ENCODE measurements at regions not wholly inside any gene's neighbourhood (a gene's known extent, or its start where the extent isn't known, plus 50 kb on each side); places are given as distances from the start of the nearest gene placed in this dataset.

GRCh38 chr2:217570394-217570793 is 432.4 kb downstream of the TNS1 start:
- H3K9ac ChIP-seq (ENCODE audit: low read length): no peak overlapping the region
- no peaks in the 10 kb centered on the region for H3K27me3 ChIP-seq (ENCODE audit: insufficient read depth, low read length)
- H2BK12ac ChIP-seq (ENCODE audit: low read length): no peak overlapping the region
- H3K27ac ChIP-seq (ENCODE audit: low read depth, low read length): no peak overlapping the region
- H3K79me2 ChIP-seq (ENCODE audit: control insufficient read depth, insufficient read depth, low read length, poor library complexity): no peaks in the 10 kb centered on the region
- no peak overlapping the region for H2BK5ac ChIP-seq (ENCODE audit: low read depth, low read length, poor library complexity)
- no peak for DNase-seq
- no CpG with 5 or more reads among the region's 2 CpGs for WGBS (ENCODE audit: extremely low coverage, insufficient coverage, insufficient read length)
- H3K36me3 ChIP-seq (ENCODE audit: control insufficient read depth in 1 of 2, insufficient read depth in 2 of 2, low read length in 2 of 2): no peaks in the 10 kb centered on the region
- H2AFZ ChIP-seq (ENCODE audit: insufficient read depth, low read length, poor library complexity): no peak overlapping the region
- H3K4ac ChIP-seq (ENCODE audit: low read depth, low read length): no peak overlapping the region
- peaks cover 2% of the 10 kb centered on the region for H3K79me1 ChIP-seq (ENCODE audit: low read length)
- no peak overlapping the region for H3K14ac ChIP-seq (ENCODE audit: low read length)
- no peak overlapping the region for H4K8ac ChIP-seq (ENCODE audit: low read depth, low read length)
- no peak overlapping the region for H4K91ac ChIP-seq (ENCODE audit: low read depth, low read length)
- peaks cover 5 to 8% of the 10 kb centered on the region in 2 experiments for H3K4me1 ChIP-seq (ENCODE audit: control insufficient read depth in 1 of 2, insufficient read depth in 2 of 2, low read length in 2 of 2)
- no peak overlapping the region for H3K4me3 ChIP-seq (ENCODE audit: low read depth, low read length)
- no peak overlapping the region for H3K23ac ChIP-seq (ENCODE audit: low read length)
- no peak overlapping the region for H2BK120ac ChIP-seq (ENCODE audit: insufficient read depth, low read length, poor library complexity)
- H3K18ac ChIP-seq (ENCODE audit: low read length): no peak overlapping the region
- no peaks in the 10 kb centered on the region for H3K9me3 ChIP-seq (ENCODE audit: insufficient read depth, low read depth, low read length)
- no peak overlapping the region for H3K4me2 ChIP-seq (ENCODE audit: low read length)
- no peak overlapping the region for H4K12ac ChIP-seq (ENCODE audit: low read depth, low read length)
- H2AK5ac ChIP-seq (ENCODE audit: low read length): no peak overlapping the region

DNA sequence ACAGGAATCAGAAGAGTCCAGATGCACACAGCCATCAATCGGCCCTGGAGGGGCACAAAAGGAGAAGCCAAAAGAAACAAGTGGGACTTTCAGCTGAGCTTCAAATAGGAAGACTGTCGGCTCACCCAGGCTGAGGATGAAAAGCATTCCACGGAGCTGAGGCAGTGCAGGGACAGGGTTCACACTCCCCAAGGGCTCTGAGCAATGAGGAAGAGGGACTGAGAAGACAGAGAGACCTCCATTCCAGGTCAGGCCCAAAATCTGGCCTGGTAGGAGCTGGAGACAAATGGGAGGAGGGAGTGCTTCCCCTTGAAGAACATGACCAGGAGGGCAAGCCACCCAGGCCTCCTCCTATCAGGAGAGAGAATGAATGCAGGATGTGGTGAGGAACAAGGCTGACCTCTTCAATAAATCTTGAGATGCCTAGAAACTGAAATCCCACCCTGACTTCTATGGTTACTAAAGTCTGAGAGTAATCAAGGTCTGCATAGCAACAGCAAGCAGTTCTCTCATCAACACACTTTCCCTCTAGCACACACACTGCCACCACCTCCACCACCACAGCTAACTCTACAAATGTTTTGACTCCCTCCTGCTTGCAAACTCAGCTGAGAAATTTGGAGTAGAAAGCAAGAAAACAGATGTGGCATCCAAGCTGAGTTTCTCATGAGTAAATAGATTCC is 434.4 kb downstream of the TNS1 start:
- Histone ChIP-seq H2BK120ac (ENCODE audit: insufficient read depth, low read length, poor library complexity) (no peak overlapping the region), H3K27me3 (ENCODE audit: insufficient read depth, low read length) (no peaks in the 10 kb centered on the region), H3K4me3 (ENCODE audit: low read depth, low read length) (no peak overlapping the region), H3K4me2 (ENCODE audit: low read length) (no peak overlapping the region), H3K27ac (ENCODE audit: low read depth, low read length) (no peak overlapping the region), H3K79me1 (ENCODE audit: low read length) (peaks cover 2% of the 10 kb centered on the region), H2AK5ac (ENCODE audit: low read length) (no peak overlapping the region), H3K14ac (ENCODE audit: low read length) (no peak overlapping the region), H4K91ac (ENCODE audit: low read depth, low read length) (no peak overlapping the region), H2AFZ (ENCODE audit: insufficient read depth, low read length, poor library complexity) (no peak overlapping the region), H4K8ac (ENCODE audit: low read depth, low read length) (no peak overlapping the region), H3K36me3 (ENCODE audit: control insufficient read depth in 1 of 2, insufficient read depth in 2 of 2, low read length in 2 of 2) (no peaks in the 10 kb centered on the region), H3K4ac (ENCODE audit: low read depth, low read length) (no peak overlapping the region), H4K12ac (ENCODE audit: low read depth, low read length) (no peak overlapping the region), H3K9me3 (ENCODE audit: insufficient read depth, low read depth, low read length) (no peaks in the 10 kb centered on the region), H3K18ac (ENCODE audit: low read length) (no peak overlapping the region), H3K23ac (ENCODE audit: low read length) (no peak overlapping the region), H3K79me2 (ENCODE audit: control insufficient read depth, insufficient read depth, low read length, poor library complexity) (no peaks in the 10 kb centered on the region), H3K9ac (ENCODE audit: low read length) (no peak overlapping the region), H3K4me1 (ENCODE audit: control insufficient read depth in 1 of 2, insufficient read depth in 2 of 2, low read length in 2 of 2) (peaks cover 2 to 3% of the 10 kb centered on the region in 2 experiments), H2BK12ac (ENCODE audit: low read length) (no peak overlapping the region), H2BK5ac (ENCODE audit: low read depth, low read length, poor library complexity) (no peak overlapping the region)
- WGBS (ENCODE audit: extremely low coverage, insufficient coverage, insufficient read length): no CpG with 5 or more reads among the region's 3 CpGs
- DNase-seq: no peak

- H3K9me3 ChIP-seq (ENCODE audit: insufficient read depth, low read depth, low read length): peaks cover 2% of the 10 kb centered on the region
- WGBS (ENCODE audit: extremely low coverage, insufficient coverage, insufficient read length): no CpG with 5 or more reads among the region's 3 CpGs
- peaks cover 2% of the 10 kb centered on the region in 2 experiments for H3K4me1 ChIP-seq (ENCODE audit: control insufficient read depth in 1 of 2, insufficient read depth in 2 of 2, low read length in 2 of 2)
- no peak overlapping the region for H2BK120ac ChIP-seq (ENCODE audit: insufficient read depth, low read length, poor library complexity)
- H3K23ac ChIP-seq (ENCODE audit: low read length): no peak overlapping the region
- DNase-seq: no peak
- no peaks in the 10 kb centered on the region for H3K79me2 ChIP-seq (ENCODE audit: control insufficient read depth, insufficient read depth, low read length, poor library complexity)
- H4K8ac ChIP-seq (ENCODE audit: low read depth, low read length): no peak overlapping the region
- H4K91ac ChIP-seq (ENCODE audit: low read depth, low read length): no peak overlapping the region
- no peak overlapping the region for H3K27ac ChIP-seq (ENCODE audit: low read depth, low read length)
- H3K4ac ChIP-seq (ENCODE audit: low read depth, low read length): no peak overlapping the region
- no peak overlapping the region for H4K12ac ChIP-seq (ENCODE audit: low read depth, low read length)
- H3K36me3 ChIP-seq (ENCODE audit: control insufficient read depth in 1 of 2, insufficient read depth in 2 of 2, low read length in 2 of 2): no peaks in the 10 kb centered on the region
- peaks cover 2% of the 10 kb centered on the region for H3K79me1 ChIP-seq (ENCODE audit: low read length)
- no peak overlapping the region for H2BK5ac ChIP-seq (ENCODE audit: low read depth, low read length, poor library complexity)
- H3K27me3 ChIP-seq (ENCODE audit: insufficient read depth, low read length): no peaks in the 10 kb centered on the region
- H3K18ac ChIP-seq (ENCODE audit: low read length): no peak overlapping the region
- H3K14ac ChIP-seq (ENCODE audit: low read length): no peak overlapping the region
- no peak overlapping the region for H2AFZ ChIP-seq (ENCODE audit: insufficient read depth, low read length, poor library complexity)
- H3K9ac ChIP-seq (ENCODE audit: low read length): no peak overlapping the region
- no peak overlapping the region for H3K4me3 ChIP-seq (ENCODE audit: low read depth, low read length)
- no peak overlapping the region for H3K4me2 ChIP-seq (ENCODE audit: low read length)
- no peak overlapping the region for H2BK12ac ChIP-seq (ENCODE audit: low read length)
- H2AK5ac ChIP-seq (ENCODE audit: low read length): no peak overlapping the region
Observed at GRCh38 chr2:217563565-217563964, 439.2 kb downstream of the TNS1 start.

GRCh38 chr2:217562871-217563480 is 439.8 kb downstream of the TNS1 start:
- H3K36me3 ChIP-seq (ENCODE audit: control insufficient read depth in 1 of 2, insufficient read depth in 2 of 2, low read length in 2 of 2): no peaks in the 10 kb centered on the region
- no peak overlapping the region for H3K4me2 ChIP-seq (ENCODE audit: low read length)
- H3K27ac ChIP-seq (ENCODE audit: low read depth, low read length): no peak overlapping the region
- H3K4ac ChIP-seq (ENCODE audit: low read depth, low read length): no peak overlapping the region
- H2BK12ac ChIP-seq (ENCODE audit: low read length): no peak overlapping the region
- H3K4me3 ChIP-seq (ENCODE audit: low read depth, low read length): no peak overlapping the region
- no peaks in the 10 kb centered on the region for H3K79me1 ChIP-seq (ENCODE audit: low read length)
- no peak for DNase-seq
- H3K79me2 ChIP-seq (ENCODE audit: control insufficient read depth, insufficient read depth, low read length, poor library complexity): no peaks in the 10 kb centered on the region
- no peak overlapping the region for H3K14ac ChIP-seq (ENCODE audit: low read length)
- peaks cover 2% of the 10 kb centered on the region for H3K9me3 ChIP-seq (ENCODE audit: insufficient read depth, low read depth, low read length)
- no peak overlapping the region for H3K23ac ChIP-seq (ENCODE audit: low read length)
- H2BK5ac ChIP-seq (ENCODE audit: low read depth, low read length, poor library complexity): no peak overlapping the region
- H4K91ac ChIP-seq (ENCODE audit: low read depth, low read length): no peak overlapping the region
- H3K9ac ChIP-seq (ENCODE audit: low read length): no peak overlapping the region
- WGBS (ENCODE audit: extremely low coverage, insufficient coverage, insufficient read length): no CpG with 5 or more reads among the region's 4 CpGs
- H2BK120ac ChIP-seq (ENCODE audit: insufficient read depth, low read length, poor library complexity): no peak overlapping the region
- H4K8ac ChIP-seq (ENCODE audit: low read depth, low read length): no peak overlapping the region
- H3K27me3 ChIP-seq (ENCODE audit: insufficient read depth, low read length): no peaks in the 10 kb centered on the region
- H4K12ac ChIP-seq (ENCODE audit: low read depth, low read length): no peak overlapping the region
- no peak overlapping the region for H3K18ac ChIP-seq (ENCODE audit: low read length)
- H2AK5ac ChIP-seq (ENCODE audit: low read length): no peak overlapping the region
- H3K4me1 ChIP-seq (ENCODE audit: control insufficient read depth in 1 of 2, insufficient read depth in 2 of 2, low read length in 2 of 2): no peaks in the 10 kb centered on the region
- no peak overlapping the region for H2AFZ ChIP-seq (ENCODE audit: insufficient read depth, low read length, poor library complexity)
